ENCODE measurements at regions not wholly inside any gene's neighbourhood (a gene's known extent, or its start where the extent isn't known, plus 50 kb on each side); places are given as distances from the start of the nearest gene placed in this dataset.
"Not testable (repeated sequence)": the region's sequence is repeated elsewhere in the genome, so short reads cannot be mapped to it uniquely, and the experiment has no call there.

- TF ChIP-seq BHLHE40 (IDR thresholded peaks at IDR 0.05; ENCODE audit: borderline replicate concordance); ELF4 (IDR thresholded peaks at IDR 0.05); SUZ12 (IDR thresholded peaks at IDR 0.05); ARNT (IDR thresholded peaks at IDR 0.05); HDGF (IDR thresholded peaks at IDR 0.05; ENCODE audit: borderline replicate concordance); NFRKB (IDR thresholded peaks at IDR 0.05); ZNF384 (IDR thresholded peaks at IDR 0.05); SP1 (IDR thresholded peaks at IDR 0.05); CTBP1 (IDR thresholded peaks at IDR 0.05; ENCODE audit: borderline replicate concordance); FOXA1 (IDR thresholded peaks at IDR 0.05): not testable (repeated sequence)
These were observed 136.6 kb downstream of the HNRNPD start for GRCh38 chr4:82237142-82237541.

Measured in HEK293T (cell line).